NCI-H146 treated with DMSO at 0.1 percent for 48 hours (cell line): ENCODE measurements at regions not wholly inside any gene's neighbourhood (a gene's known extent, or its start where the extent isn't known, plus 50 kb on each side); places are given as distances from the start of the nearest gene placed in this dataset.
"Not testable (repeated sequence)": the region's sequence is repeated elsewhere in the genome, so short reads cannot be mapped to it uniquely, and the experiment has no call there.

Experiments used
- DNase-seq: peaks from one replicate; lab custom pipeline; 2025; ENCODE audit not compliant: unreplicated experiment; lab: John Stamatoyannopoulos, UW

DNA sequence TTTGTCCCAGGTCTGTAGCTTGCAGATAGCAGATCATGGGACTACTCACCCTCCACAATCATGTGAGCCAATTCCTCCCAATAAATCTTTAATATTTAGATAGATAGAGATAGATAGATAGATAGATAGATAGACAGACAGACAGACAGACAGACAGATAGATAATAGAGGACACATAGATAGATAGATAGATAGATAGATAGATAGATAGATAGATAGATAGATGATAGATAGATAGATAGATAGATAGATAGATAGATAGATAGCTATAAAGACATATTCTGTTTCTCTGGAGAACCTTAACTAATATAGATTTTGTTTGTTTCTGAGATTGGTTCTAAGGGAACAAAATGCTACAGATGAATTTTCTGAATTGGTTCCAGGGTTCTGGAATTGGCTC is 82.3 kb upstream of the PRDX6 start:
- DNase-seq = not testable (repeated sequence)

DNA sequence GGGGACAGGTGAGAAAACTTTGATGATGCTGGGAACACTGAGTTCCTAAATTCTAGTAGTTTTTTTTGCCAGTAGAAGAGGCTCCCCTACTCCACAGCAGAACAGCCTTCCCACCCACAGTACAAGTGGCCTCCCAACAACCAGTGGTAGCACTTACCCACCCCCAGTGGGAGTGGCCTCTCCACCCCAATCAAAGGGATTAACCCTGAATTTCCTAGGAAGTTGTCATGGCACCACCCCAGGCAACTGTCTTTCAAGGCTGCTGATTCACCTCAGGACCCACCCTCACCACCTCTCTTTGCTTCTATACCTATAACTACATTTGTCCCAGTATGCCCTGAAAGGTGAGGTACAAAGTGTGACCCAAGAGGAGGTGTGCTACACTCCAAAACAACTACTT is 81.4 kb upstream of the PRDX6 start:
- no peak for DNase-seq

DNA sequence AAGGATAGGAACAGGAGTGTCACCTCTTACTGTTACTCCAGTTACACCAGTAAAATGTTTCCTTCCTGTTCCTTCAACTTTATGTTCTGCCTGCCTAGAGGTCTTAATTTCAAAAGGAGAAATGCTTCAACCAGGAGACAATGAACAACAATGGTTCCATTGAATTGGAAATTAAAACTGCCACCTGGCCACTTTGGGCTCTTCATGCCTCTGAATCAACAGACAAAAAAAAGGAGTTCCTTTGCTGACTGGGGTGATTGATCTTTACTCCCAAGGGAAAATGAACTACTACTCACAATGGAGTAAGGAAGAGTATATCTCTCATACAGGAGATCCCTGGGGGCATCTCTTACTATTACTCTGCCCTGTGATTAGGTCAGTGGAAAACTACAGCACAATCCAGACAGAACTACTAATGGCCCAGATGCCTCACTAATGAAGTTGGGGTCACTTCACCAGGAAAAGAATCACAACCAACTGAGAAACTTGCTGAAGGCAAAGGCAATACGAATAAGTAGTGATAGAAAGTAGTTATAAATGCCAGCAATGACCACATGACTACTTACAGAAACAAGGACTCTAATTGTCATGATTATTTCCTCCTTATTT is 76.6 kb upstream of the PRDX6 start:
- no peak for DNase-seq

DNA sequence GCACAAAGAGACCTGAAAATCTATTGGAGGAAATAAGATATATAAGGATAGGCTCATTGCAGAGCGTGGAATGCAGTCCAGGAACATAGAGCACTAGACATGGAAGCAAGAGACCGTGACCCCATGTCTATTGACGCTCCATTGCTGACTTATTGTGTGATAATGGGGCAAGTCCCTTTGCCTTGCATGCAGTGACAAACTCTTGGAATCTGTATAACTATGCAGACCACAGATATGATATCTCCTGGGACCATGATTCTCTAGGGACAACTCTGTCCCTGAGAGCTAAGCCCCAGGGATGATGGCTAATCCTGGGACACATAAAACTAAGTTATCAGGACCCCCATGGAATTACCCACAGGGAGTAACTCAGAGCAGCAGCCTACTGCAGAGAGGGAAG is 73.1 kb upstream of the PRDX6 start:
- no peak for DNase-seq

DNA sequence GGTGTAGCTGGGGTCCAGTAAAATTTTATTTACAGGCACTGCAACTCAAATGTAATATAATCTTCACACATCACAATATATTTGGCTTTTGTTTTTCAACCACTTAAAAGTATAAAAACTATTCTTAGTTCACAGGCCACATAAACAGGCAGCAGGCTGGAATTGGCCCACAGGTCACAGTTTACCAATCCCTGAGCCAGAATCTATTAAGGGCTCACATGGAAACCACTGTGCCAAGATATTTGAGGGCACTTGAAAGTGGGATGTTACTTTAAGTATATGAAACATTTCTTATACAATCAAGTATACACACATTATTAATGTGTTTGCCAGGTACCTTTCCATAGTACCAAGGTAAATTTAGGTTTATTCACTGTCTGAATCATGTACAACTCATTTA is 71.9 kb upstream of the PRDX6 start:
- DNase-seq = no peak

DNA sequence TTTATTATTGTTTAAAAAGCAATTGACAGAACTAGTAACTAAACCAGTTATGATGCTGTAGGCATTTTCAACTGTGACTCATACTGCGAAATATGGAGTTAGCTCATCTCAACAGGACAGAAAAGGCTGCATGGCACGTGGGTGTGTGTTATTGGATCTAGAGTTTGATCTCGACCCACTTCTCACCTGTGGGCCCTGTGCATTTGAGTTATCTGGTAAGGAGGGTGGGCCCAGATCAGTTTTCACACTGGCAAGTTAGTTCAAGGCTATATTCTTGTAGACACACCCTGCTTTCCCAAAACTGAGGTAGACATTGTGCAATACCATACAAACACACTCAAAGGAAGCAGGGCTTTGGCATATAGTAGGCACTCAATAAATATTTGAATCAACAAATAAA is 71.3 kb upstream of the PRDX6 start:
- no peak for DNase-seq

DNA sequence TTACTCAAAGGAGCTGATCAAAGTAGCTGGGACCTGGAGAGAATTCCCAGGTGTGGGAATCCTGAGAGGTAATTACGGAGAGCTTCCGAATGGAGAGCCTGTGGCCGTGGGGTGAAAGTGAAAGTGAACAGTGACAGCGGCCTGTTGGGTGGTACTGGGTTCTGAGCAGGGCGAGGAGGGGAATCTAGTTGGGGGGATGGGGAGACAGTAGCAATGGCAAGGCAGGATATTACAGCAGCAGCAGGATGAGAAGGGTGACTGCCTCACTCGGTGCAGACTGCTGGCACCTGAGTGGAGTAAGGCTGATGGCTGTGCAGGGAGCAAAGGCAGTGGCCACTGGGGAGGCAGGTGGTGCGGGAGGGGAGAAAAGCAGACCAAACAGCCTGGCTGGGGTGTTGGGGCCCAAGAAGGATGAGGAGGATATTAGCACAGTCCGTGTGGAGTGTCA is 70.3 kb upstream of the PRDX6 start:
- no peak for DNase-seq

DNA sequence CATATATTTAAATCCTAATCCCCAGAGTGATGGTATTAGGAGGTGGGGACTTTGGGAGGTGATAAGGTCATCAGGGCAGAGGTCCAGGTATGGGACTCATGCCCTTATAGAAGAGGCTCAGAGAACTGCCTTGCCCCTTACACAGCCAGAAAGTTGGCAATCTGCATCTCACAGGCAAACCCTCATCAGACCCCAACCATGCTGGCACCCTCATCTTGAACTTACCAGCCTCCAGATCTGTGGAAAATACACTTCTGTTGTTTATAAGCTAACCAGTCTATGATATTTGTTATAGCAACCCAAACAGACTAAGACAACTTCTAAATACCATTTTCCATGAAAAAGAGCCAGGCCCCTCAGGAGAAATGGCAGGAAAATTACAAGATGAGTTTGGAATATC is 69.3 kb upstream of the PRDX6 start:
- DNase-seq = no peak

DNA sequence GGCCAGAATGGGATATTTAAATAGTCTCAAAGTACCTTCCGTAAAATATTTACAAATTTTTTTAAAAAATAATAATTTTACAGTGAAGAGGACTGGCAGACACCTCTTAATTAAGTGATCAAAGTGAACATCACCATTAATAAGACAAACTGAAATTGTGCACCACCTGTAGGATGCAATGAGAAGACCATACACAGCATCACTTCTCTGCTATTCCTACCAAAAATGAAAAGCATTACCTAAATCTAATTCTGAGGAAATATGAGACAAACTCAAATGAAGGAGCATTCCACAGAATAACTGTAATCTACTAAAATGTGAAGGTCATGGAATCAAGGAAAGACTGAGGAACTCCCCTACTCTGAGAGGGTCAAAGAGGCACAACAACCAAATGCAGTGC is 68.2 kb upstream of the PRDX6 start:
- no peak for DNase-seq

DNA sequence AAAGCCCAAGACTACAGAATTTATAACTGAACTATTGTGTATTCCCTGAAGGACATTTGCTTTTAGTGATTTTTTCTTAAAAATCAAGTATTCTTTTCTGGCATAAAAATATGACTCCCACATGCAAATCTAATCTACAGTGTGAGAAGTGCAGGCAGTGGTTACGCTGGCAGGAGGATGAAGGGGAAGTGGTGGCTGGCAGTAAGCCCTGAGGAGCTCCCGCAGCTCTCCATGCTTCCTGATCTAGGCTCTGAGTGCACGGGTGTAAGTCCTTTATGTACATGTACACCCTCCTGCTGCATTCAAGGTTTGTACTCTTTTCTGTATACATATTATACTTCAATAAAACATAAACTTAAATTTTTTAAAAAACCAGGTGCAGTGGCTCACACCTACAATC is 67.5 kb upstream of the PRDX6 start:
- DNase-seq = no peak

DNA sequence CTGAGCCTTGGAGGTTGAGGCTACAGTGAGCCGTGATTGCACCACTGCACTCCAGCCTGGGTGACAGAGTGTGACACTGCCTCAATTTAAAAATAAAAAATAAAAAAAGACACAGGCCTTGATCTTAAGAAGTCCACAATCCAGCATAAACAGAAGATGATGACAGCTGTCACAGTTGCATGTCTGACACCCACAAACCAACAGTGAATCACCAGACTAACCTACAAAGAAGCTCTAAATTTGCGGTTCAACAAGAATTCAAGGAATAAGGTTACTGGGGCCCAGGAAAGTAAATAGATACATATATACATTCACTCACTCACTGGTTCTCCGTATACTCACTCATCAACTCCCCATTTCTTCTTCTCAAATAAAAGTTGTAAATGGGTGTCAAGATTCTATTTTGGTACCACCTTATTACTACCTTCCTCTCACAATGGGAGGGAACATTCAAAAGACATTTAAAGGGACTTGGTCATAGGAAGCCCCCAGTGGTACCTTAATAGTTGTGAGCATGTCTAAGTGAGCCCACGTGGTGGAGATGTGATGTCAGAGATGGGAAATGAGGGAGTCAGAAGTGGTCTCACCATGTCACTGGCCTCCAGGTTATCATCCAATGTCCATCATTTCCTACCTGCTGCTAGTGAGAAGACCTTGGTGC is 66.9 kb upstream of the PRDX6 start:
- no peak for DNase-seq

DNA sequence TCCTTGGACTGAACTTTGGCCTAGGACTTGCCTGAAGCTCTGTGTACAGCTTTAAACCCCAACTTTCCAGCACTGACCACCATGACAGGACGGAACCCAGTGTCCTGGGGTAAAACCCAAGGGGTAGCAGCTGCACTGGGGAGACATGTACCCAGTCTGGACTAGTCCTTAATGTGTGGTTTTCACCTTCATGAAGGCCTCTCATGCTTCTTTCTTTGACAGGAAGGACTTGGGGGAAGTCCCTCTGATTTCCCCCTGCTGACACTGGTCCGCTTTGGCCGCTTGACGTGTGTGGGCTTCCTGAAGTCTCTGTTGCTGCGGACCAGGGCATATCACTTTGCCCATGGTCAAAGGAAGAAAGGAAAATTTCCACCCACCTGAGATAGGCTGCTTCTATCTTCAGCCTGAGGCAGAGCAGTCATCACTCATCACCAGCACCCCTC is 66.3 kb upstream of the PRDX6 start:
- DNase-seq = no peak

DNA sequence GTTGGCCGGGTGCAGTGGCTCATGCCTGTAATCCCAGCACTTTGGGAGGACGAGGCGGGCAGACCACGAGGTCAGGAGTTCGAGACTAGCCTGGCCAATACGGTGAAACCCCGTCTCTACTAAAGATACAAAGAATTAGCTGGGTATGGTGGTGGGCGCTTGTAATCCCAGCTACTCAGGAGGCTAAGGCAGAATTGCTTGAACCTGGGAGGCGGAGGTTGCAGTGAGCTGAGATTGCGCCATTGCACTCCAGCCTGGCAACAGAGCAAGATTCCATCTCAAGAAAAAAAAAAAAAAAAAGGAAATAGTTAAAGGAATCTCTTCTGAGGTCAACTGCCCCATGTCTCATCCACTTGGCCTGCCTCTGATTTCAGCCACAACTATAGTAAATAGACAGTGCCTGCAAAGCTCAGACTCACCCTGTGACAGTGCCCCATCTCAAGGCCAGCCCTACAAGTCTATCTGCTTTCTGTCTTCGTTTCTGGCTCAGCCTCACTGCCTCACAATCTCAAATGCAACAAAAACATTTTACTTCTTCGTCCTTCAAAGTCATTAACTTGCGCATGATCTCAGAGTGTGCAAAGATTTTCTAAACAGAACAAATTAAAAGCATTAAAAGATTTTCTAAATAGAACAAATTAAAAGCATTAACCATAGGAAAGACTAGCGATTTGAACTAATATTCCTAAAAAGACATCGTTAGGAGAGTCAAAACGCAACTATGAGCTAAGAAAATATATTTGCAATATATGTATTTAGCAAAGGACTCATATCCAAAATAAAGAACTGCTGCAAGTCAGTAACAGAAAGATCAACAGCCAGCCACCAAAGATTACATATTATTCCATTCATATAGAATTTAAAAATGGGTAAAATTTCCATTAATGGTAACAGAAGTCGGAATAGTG is 65.0 kb upstream of the PRDX6 start:
- no peak for DNase-seq

DNA sequence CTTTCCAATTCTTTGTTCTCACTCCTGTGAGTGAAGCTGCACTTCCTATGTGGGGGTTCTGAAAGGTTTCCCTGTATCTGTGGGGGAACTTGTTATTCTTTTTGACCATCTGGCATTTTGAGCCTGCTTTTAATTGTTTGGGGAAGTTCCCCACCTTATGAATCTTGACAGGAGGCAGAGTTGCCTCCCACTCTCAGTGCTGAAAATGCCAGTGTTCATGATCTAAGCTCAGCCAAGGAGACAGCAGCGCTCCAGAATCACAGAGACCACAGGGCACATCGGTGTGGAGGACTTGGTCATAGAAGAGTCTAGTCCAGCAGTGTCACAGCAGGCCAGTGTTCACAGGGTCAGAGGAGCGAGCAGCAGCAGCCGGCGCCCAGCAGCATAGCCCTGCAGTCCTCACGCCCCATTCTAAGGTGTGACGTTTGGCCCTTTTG is 63.8 kb upstream of the PRDX6 start:
- no peak for DNase-seq

DNA sequence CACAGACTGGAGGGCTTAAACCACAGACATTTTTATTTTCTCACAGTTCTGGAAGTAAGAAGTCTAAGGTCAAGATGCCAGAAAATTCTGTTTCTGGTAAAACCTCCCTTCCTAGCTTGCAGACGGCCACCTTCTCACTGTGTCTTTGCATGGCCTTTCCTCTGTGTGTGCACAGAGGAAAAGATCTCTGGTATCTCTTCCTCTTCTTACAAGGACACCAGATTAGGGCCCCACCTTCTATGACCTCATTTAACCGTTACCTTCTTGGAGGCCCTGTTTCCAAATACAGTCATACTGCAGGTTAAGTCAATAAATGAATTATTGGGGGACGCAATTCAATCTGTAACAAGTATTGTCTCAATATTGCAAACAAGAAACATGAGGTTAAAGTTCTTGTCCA is 63.0 kb upstream of the PRDX6 start:
- DNase-seq = no peak

DNA sequence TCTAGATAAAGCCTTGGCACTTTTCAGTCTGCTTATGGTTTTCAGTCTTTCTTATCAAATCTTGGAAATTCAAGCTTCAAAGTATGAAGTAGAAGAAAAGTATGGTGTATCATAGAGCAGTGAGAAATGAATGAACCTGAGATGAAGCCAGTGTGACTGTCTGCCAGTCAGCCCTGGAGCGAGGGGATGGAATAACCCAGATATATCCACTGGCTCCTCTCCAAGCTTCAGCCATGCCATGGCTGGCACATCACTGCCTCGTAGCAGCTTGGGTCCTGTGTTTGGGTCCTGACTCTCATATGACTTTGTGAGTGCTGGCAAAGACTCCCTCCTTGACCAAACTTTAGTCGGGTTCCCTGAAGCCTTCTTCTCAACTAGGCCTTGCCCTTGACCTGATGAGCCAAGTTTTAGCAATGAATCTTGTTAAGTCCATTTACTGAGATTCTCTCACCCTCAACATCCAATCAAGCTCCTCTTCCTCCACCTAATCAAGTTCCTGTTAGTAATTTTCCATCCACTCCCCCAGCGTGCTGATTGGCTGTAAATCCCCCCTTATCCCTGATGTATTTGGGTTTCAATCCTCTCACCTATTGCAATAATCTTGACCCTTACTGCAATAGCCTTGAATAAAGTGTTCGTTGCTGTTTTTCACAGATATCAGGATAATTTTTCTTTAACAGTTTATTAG is 62.5 kb upstream of the PRDX6 start:
- DNase-seq = no peak

DNA sequence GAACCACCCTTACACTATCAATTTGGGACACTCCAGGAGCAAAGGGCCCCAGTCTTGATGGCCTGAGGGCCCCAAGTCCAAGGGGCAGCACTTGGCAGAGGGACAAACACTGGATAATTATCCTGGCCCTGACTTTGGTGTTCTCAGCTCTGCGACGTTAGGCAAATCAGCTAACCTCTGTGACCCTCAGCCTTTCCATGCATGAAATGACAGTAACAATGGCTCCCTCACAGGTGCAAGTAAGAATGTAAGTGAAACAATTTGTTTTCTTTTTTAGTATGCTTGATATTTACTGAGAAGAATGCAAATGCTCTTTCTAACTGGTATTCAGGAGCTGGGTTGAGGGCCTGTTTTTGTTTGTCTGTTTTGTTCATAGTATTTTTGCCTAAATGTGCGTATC is 61.6 kb upstream of the PRDX6 start:
- DNase-seq = no peak

DNA sequence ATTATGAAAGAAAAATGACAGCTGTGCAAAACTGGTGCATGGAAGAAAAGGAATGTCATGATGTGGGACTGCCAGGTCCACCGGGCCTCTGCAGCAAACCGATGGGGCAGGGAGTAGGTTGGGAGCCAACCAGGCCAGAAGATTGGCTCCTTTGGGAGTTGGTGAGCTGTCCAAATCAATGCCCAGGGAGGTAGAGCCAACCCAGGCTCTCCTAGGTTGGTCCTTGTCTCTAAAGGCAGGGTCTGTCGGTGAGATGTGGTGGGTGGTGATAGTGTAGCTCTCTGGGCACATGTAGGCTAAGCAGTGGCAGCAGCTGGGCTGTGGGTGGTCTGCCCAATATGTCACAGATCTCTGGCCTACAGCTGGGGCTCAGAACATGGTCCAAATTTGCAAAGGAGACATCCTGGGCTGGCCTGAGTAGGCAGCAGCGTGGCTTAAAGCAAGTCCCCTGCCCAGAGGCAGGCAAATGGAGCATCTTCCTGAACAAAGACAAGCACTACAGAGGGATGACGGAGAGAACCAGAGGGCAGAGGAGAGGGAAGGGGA is 61.2 kb upstream of the PRDX6 start:
- DNase-seq = no peak

DNA sequence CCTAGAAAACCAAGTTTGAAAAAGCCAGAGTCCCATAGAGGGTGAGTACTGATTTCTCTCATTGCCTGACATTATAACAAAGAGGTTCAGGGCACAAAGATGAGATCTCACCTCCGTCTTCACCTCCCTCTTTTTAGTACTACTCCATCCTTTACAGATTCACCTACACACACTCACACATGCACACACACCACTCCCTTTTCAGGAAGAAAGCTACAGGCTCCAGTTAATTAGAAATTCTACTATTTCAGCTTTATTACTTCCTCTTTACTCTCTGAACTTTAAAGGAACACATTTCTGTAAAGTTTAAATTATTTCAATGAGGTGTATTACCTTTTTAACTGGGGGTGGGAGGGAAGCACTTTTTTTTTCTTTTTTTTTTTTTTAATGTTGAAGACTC is 59.6 kb upstream of the PRDX6 start:
- DNase-seq = no peak

DNA sequence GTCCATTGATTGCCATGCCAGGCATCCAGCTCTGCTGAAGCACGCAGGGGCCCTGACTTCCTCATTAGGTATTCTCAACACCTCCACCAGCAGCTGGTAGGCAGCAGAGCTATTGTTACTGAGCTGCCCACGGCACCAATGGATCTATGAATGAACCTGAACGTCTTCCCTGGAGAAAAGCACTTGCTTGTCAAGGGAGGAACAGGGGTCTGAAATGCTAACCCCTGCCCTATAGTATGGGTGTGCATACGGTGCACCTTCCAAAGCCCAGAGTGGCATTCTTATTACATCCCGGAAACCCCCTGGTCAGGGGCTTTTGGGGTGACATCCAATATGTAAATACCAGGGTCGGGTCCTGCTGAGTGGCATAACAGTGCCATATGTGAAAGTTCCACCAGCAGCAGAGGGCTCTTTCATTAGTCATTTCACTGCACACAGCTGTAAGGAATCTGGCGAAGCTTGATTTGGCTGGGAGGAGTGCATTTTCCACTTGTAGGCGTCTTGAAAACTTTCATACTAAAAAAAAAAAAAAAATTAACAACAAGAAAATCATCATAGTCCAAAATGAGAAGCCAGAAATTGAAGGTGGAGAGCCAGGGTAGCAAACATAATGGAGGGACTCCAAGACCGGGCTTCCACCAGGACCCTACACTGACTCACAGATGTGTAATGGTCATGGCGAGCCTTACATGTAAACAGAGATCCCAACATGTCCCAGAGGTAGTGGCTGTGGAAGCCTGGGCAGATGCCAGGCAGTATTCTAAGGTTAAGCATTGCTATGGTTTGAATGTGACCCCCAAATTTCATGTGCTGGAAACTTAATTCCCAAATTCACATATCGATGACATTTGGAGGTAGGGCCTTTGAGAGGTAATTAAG is 58.8 kb upstream of the PRDX6 start:
- DNase-seq = no peak
